Ishikawa (cell line): ENCODE measurements at regions not wholly inside any gene's neighbourhood (a gene's known extent, or its start where the extent isn't known, plus 50 kb on each side); places are given as distances from the start of the nearest gene placed in this dataset.

ENCODE experiments used
- CEBPB ChIP-seq: IDR thresholded peaks from 2 replicates; pipeline ENCODE4 v1.6.1; 2012
- CREB1 ChIP-seq: IDR thresholded peaks from 2 replicates; pipeline ENCODE4 v1.6.1; 2012; ENCODE audit warnings: low read depth
- EP300 ChIP-seq: IDR thresholded peaks from 2 replicates; pipeline ENCODE4 v1.6.1; 2012; ENCODE audit warnings: borderline replicate concordance
- FOXM1 ChIP-seq: IDR thresholded peaks from 2 replicates; pipeline ENCODE4 v1.6.1; 2012; ENCODE audit warnings: low read depth, borderline replicate concordance
- MAX ChIP-seq: IDR thresholded peaks from 2 replicates; pipeline ENCODE4 v1.6.1; 2012
- NFIC ChIP-seq: IDR thresholded peaks from 2 replicates; pipeline ENCODE4 v1.6.1; 2012
- RAD21 ChIP-seq: IDR thresholded peaks from 2 replicates; pipeline ENCODE4 v1.6.1; 2012; ENCODE audit warnings: low read depth
- REST ChIP-seq: IDR thresholded peaks from 2 replicates; pipeline ENCODE4 v1.6.1; 2012; ENCODE audit warnings: low read depth, mild to moderate bottlenecking
- TAF1 ChIP-seq: IDR thresholded peaks from 2 replicates; pipeline ENCODE4 v1.6.1; 2012; ENCODE audit warnings: low read depth, mild to moderate bottlenecking
- TCF12 ChIP-seq: IDR thresholded peaks from 2 replicates; pipeline ENCODE4 v1.6.1; 2012; ENCODE audit warnings: low read depth
- TEAD4 ChIP-seq: IDR thresholded peaks from 2 replicates; pipeline ENCODE4 v1.6.1; 2012
- USF1 ChIP-seq: IDR thresholded peaks from 2 replicates; pipeline ENCODE4 v1.6.1; 2012
- YY1 ChIP-seq: IDR thresholded peaks from 2 replicates; pipeline ENCODE4 v1.6.1; 2012; ENCODE audit warnings: low read depth

- TF ChIP-seq REST (no peak), RAD21 (no peak), CEBPB (no peak), TEAD4 (no peak), EP300 (no peak), CREB1 (no peak), TAF1 (no peak), MAX (no peak), TCF12 (no peak), FOXM1 (no peak), USF1 (no peak), YY1 (no peak), NFIC (no peak)
Measured at GRCh38 chr5:25993701-25994100, 1044.7 kb downstream of the CDH9 start.
